GM12875 (cell line): ENCODE measurements at regions not wholly inside any gene's neighbourhood (a gene's known extent, or its start where the extent isn't known, plus 50 kb on each side); places are given as distances from the start of the nearest gene placed in this dataset.

Experiments
- H3K4me3 ChIP-seq: one replicate; pipeline ENCODE4 v1.5.1; 2011; ENCODE audit warnings: low read depth, low read length, control low read depth
- CTCF ChIP-seq: IDR thresholded peaks from 2 replicates; pipeline ENCODE4 v1.5.1; 2011; ENCODE audit warnings: low read depth, mild to moderate bottlenecking, control low read depth, inconsistent platforms, low read length, moderate library complexity, borderline replicate concordance; ENCODE audit not compliant: insufficient read depth

GRCh38 chr10:78748235-78748533 lies 320.6 kb upstream of the ZMIZ1 start:
- no peak for TF ChIP-seq CTCF
- H3K4me3 ChIP-seq, result no peak overlapping the region

- no peak for TF ChIP-seq CTCF
- H3K4me3 ChIP-seq, result no peak overlapping the region
Measured at GRCh38 chr10:78749200-78749599, 319.6 kb upstream of the ZMIZ1 start.

GRCh38 chr10:78749898-78750297 lies 318.9 kb upstream of the ZMIZ1 start:
- no peak for TF ChIP-seq CTCF
- H3K4me3 ChIP-seq, result no peak overlapping the region

GRCh38 chr10:78750418-78750817 lies 318.3 kb upstream of the ZMIZ1 start:
- no peak for TF ChIP-seq CTCF
- H3K4me3 ChIP-seq, result no peak overlapping the region

- H3K4me3 ChIP-seq, result no peak overlapping the region
- TF ChIP-seq CTCF, result no peak
Measured at GRCh38 chr10:78751716-78752115, 317.1 kb upstream of the ZMIZ1 start.

- no peak for TF ChIP-seq CTCF
- H3K4me3 ChIP-seq, result no peak overlapping the region
Measured at GRCh38 chr10:78752221-78752620, 316.5 kb upstream of the ZMIZ1 start.

- H3K4me3 ChIP-seq, result no peak overlapping the region
- no peak for TF ChIP-seq CTCF
Measured at GRCh38 chr10:78752708-78753107, 316.1 kb upstream of the ZMIZ1 start.
